CD4-positive, alpha-beta memory T cell (primary cell): ENCODE measurements at regions not wholly inside any gene's neighbourhood (a gene's known extent, or its start where the extent isn't known, plus 50 kb on each side); places are given as distances from the start of the nearest gene placed in this dataset.
A peak's percentile ranks its signal among the peaks of the same experiment; 100 is the strongest.

Experiments
- CTCF ChIA-PET: fragments of 350-600 bp; sonication (Branson Sonifier 250); formaldehyde crosslinking; loops from one replicate; lab custom pipeline; 2021; ENCODE audit warnings: inconsistent platforms; ENCODE audit not compliant: partially characterized antibody; lab: Charles Lee
- POLR2A ChIA-PET: fragments of 350-600 bp; sonication (Branson Sonifier 250); formaldehyde crosslinking; loops from one replicate; lab custom pipeline; 2021; ENCODE audit not compliant: partially characterized antibody; lab: Charles Lee
- DNase-seq, 5 donors: peaks; one replicate each; pipeline versions ENCODE4 v3.0.0 to v3.0.0-alpha.2; 2020 to 2022; ENCODE audit warnings: mixed read lengths in 1 of 5
- H3K27ac ChIP-seq: one replicate; pipeline ENCODE4 v1.7.0; 2013; ENCODE audit warnings: low read depth, low read length
- H3K27me3 ChIP-seq: 2 replicates; pipeline ENCODE4 v1.7.0; 2013; ENCODE audit warnings: mild to moderate bottlenecking, low read length, moderate library complexity; ENCODE audit not compliant: insufficient read depth
- H3K36me3 ChIP-seq: 2 replicates; pipeline ENCODE4 v1.7.0; 2013; ENCODE audit warnings: mild to moderate bottlenecking, low read length, moderate library complexity; ENCODE audit not compliant: insufficient read depth
- H3K4me1 ChIP-seq: 2 replicates; pipeline ENCODE4 v1.7.0; 2013; ENCODE audit warnings: mild to moderate bottlenecking, low read length, moderate library complexity; ENCODE audit not compliant: insufficient read depth
- H3K4me3 ChIP-seq, 2 donors: one replicate each; pipeline ENCODE4 v1.7.0; 2013; ENCODE audit warnings: low read length in 2 of 2, mild to moderate bottlenecking in 1 of 2
- H3K9me3 ChIP-seq, 2 donors: one replicate each; pipeline ENCODE4 v1.7.0; 2013; ENCODE audit warnings: low read length in 2 of 2, control low read depth in 1 of 2; ENCODE audit not compliant: control insufficient read depth in 1 of 2
- H3K27ac Mint-ChIP-seq, 7 donors: one replicate each; pipeline ENCODE4 v1.8.0; 2020 to 2021; ENCODE audit warnings: mixed read lengths in 7 of 7, mild to moderate bottlenecking in 6 of 7, inconsistent platforms in 3 of 7, moderate library complexity in 3 of 7
- H3K27me3 Mint-ChIP-seq, 2 donors: one replicate each; pipeline ENCODE4 v1.8.0; 2020 to 2021; ENCODE audit warnings: mixed read lengths in 2 of 2
- H3K36me3 Mint-ChIP-seq, 2 donors: one replicate each; pipeline ENCODE4 v1.8.0; 2020 to 2021; ENCODE audit warnings: mixed read lengths in 2 of 2, inconsistent platforms in 1 of 2, mild to moderate bottlenecking in 1 of 2
- H3K4me1 Mint-ChIP-seq, 4 donors: one replicate each; pipeline ENCODE4 v1.8.0; 2020 to 2021; ENCODE audit warnings: mixed read lengths in 4 of 4, mild to moderate bottlenecking in 1 of 4
- H3K4me3 Mint-ChIP-seq, 8 donors: one replicate each; pipeline ENCODE4 v1.8.0; 2020 to 2021; ENCODE audit warnings: mixed read lengths in 8 of 8, mild to moderate bottlenecking in 7 of 8, moderate library complexity in 6 of 8, inconsistent platforms in 3 of 8
- H3K9me3 Mint-ChIP-seq, 8 donors: one replicate each; pipeline ENCODE4 v1.8.0; 2020 to 2021; ENCODE audit warnings: mixed read lengths in 8 of 8, mild to moderate bottlenecking in 5 of 8, inconsistent platforms in 3 of 8, moderate library complexity in 1 of 8
- intact Hi-C: fragments of 100-400 bp; cut with micrococcal nuclease; formaldehyde crosslinking; loops from one replicate; pipeline ENCODE4 v1.15.1; 2023

DNA sequence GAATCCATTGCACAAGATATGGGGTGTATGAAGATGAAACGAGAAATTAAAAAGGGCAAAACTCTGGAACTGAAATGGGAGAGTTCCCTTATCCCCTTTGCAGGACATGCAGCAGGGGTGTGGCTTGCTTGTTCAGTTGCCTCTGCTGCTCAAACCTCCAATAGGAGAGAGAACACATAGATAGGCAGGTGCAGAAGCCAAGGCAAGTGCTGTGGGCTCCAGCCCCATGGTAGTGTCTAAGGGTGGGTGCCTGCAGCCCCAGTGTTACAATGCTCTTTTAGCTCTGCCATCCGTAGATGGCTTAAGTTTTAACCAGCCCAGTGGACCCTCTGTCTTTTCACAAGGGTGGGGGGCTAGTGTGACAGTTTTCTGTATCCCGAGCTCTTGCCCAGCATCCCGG lies 69.7 kb downstream of the CMAS start:
- no peak overlapping the region for H3K4me3 Mint-ChIP-seq
- POLR2A ChIA-PET: no interaction called here

DNA sequence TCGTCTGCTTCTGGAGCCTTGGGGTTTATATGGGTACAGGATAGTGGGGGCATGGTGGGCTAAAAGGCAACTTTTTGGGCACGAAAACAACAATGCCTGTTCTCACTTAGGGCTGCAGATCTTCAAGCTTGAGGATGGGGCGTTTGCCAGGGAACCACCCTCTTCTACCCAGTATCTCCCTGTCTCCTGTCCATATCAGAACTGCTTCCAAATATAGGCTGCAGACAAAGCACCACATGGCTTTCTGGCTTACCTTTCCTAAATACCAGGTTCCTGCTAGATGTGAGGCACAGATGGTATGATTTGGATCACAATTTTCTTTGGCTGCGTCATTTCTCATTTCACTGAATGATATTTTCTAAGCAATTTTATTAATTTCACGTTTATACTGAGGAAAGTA lies 70.4 kb downstream of the CMAS start:
- Mint-ChIP-seq H3K36me3 (no peaks in the 10 kb centered on the region), H3K27me3 (peaks cover 0 to 1% of the 10 kb centered on the region in 2 donors), H3K4me3 (no peak overlapping the region), H3K27ac (no peak overlapping the region), H3K4me1 (peaks cover 0 to 6% (median 2%) of the 10 kb centered on the region in 4 donors), H3K9me3 (no peaks in the 10 kb centered on the region)
- Histone ChIP-seq H3K4me3 (no peak overlapping the region), H3K27ac (no peak overlapping the region), H3K27me3 (no peaks in the 10 kb centered on the region), H3K9me3 (no peaks in the 10 kb centered on the region), H3K4me1 (no peaks in the 10 kb centered on the region), H3K36me3 (no peaks in the 10 kb centered on the region)
- intact Hi-C loops: no loop called here
- DNase-seq: no peak
- ChIA-PET CTCF (no interaction called here), POLR2A (no interaction called here)

More for the DNA sequence above, 69.7 kb downstream of the CMAS start:
- Histone ChIP-seq H3K36me3 (no peaks in the 10 kb centered on the region), H3K4me3 (no peak overlapping the region), H3K4me1 (no peaks in the 10 kb centered on the region), H3K27me3 (no peaks in the 10 kb centered on the region), H3K9me3 (no peaks in the 10 kb centered on the region), H3K27ac (no peak overlapping the region)
- DNase-seq: no peak
- Mint-ChIP-seq H3K36me3 (no peaks in the 10 kb centered on the region), H3K27ac (no peak overlapping the region), H3K4me1 (no peaks in the 10 kb centered on the region), H3K27me3 (peaks cover 0 to 1% of the 10 kb centered on the region in 2 donors), H3K9me3 (no peaks in the 10 kb centered on the region)
- intact Hi-C loops: no loop called here
- CTCF ChIA-PET: interaction anchor here (0.8 to 2.6 kb wide), 2 partner anchors 32 to 347 kb away, joined by 3 to 6 read pairs; no protein-coding TSS in a partner anchor

DNA sequence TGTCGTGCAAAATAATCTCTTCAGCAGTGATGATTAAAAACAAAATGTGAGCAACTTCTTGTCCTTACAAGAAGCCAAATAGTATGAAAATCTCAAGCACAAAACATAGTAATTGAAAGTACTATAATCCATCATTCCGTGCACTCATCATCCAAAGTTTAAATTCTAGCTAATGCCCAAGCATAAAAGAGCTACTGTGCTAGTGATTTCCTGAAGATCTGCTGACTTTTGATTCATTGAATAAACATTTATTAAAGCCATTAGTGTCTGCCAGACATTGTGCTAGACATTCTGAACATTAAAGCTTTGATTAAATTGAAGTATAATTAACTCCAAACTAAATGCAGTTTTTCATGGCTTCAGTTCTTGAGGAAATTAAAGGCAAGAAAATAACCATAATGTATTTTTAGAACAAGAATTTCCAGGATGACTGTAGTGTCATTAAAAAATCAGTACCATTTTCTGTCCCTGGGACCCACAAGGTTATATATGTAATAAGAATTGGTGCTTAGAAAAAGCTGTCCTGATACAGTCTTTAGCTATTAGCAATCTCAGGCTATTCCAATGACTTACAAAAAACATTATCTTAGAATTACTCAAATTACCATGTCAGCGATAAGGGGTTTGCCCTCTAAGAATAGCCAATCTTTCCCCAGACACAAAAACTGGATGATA lies 71.7 kb downstream of the CMAS start:
- H3K4me3 ChIP-seq: no peak overlapping the region
- no peak overlapping the region for H3K4me3 Mint-ChIP-seq
- H3K9me3 Mint-ChIP-seq: no peaks in the 10 kb centered on the region
- no peaks in the 10 kb centered on the region for H3K27me3 ChIP-seq
- H3K27ac Mint-ChIP-seq: no peak overlapping the region
- CTCF ChIA-PET: interaction anchor here (2.0 kb wide), 1 partner anchor 326 kb away, joined by 6 read pairs; no protein-coding TSS in a partner anchor
- H3K36me3 ChIP-seq: no peaks in the 10 kb centered on the region
- H3K27me3 Mint-ChIP-seq: peaks cover 0 to 1% of the 10 kb centered on the region in 2 donors
- no peaks in the 10 kb centered on the region for H3K4me1 ChIP-seq
- no peak for DNase-seq
- no peak overlapping the region for H3K27ac ChIP-seq
- peaks cover 0 to 6% (median 3%) of the 10 kb centered on the region in 4 donors for H3K4me1 Mint-ChIP-seq
- H3K36me3 Mint-ChIP-seq: no peaks in the 10 kb centered on the region
- POLR2A ChIA-PET: no interaction called here
- intact Hi-C loops: no loop called here
- no peaks in the 10 kb centered on the region for H3K9me3 ChIP-seq

GRCh38 chr12:22118238-22118790 lies 72.3 kb downstream of the CMAS start:
- CTCF ChIA-PET: interaction anchor here (0.8 to 2.0 kb wide), 3 partner anchors 14 to 325 kb away, joined by 3 to 6 read pairs (median 4); no protein-coding TSS in a partner anchor

GRCh38 chr12:22121224-22121623 lies 75.2 kb downstream of the CMAS start:
- Histone ChIP-seq H3K27ac (no peak overlapping the region), H3K4me3 (no peak overlapping the region), H3K9me3 (no peaks in the 10 kb centered on the region), H3K36me3 (no peaks in the 10 kb centered on the region), H3K4me1 (no peaks in the 10 kb centered on the region), H3K27me3 (no peaks in the 10 kb centered on the region)
- H3K4me1 Mint-ChIP-seq: peaks cover 0 to 6% (median 3%) of the 10 kb centered on the region in 4 donors
- H3K27ac Mint-ChIP-seq: no peak overlapping the region
- no peak overlapping the region for H3K4me3 Mint-ChIP-seq
- intact Hi-C loops: loop anchor here (1.0 kb wide), 1 partner anchor 214 kb away; no protein-coding TSS in a partner anchor
- peaks cover 0 to 5% (median 2%) of the 10 kb centered on the region in 8 donors for H3K9me3 Mint-ChIP-seq
- peak in 4 of 5 donors; percentile 21 to 39 (median 28) for DNase-seq
- ChIA-PET CTCF (interaction anchor here (0.9 to 3.8 kb wide), 18 partner anchors 11 to 423 kb away, joined by 3 to 23 read pairs (median 4); partner anchors contain the start of gene ST8SIA1), POLR2A (interaction anchor here (1.5 kb wide), 1 partner anchor 214 kb away, joined by 7 read pairs; no protein-coding TSS in a partner anchor)
- H3K36me3 Mint-ChIP-seq: no peaks in the 10 kb centered on the region
- no peaks in the 10 kb centered on the region for H3K27me3 Mint-ChIP-seq

More at GRCh38 chr12:22118238-22118790, 72.3 kb downstream of the CMAS start:
- Mint-ChIP-seq H3K4me1 (peaks cover 0 to 6% (median 3%) of the 10 kb centered on the region in 4 donors), H3K27me3 (peaks cover 0 to 1% of the 10 kb centered on the region in 2 donors), H3K27ac (no peak overlapping the region), H3K9me3 (no peaks in the 10 kb centered on the region), H3K4me3 (no peak overlapping the region), H3K36me3 (no peaks in the 10 kb centered on the region)
- Histone ChIP-seq H3K9me3 (no peaks in the 10 kb centered on the region), H3K27me3 (no peaks in the 10 kb centered on the region), H3K4me3 (no peak overlapping the region), H3K4me1 (no peaks in the 10 kb centered on the region), H3K27ac (no peak overlapping the region), H3K36me3 (no peaks in the 10 kb centered on the region)
- POLR2A ChIA-PET: no interaction called here
- DNase-seq: no peak
- intact Hi-C loops: no loop called here

DNA sequence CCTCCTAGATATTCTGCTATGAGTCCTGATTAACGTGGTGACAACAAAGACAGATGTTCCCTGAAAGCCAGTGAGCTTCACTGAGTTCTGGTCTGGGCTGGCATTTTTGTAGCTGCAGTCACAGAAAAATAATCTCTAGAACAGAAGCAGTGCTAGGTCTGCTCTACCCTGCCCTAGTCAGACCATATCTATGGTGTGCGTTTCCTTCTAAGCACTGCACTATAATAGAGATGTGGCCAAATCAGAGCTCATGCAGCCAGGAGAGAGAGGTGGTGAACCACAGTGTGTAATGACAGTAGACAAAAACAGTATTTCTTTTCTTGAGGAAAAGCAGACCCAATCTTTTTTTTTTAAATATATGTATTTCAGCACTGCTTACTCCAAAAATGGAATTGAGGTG lies 76.3 kb downstream of the CMAS start:
- H3K27me3 ChIP-seq: no peaks in the 10 kb centered on the region
- H3K4me1 ChIP-seq: no peaks in the 10 kb centered on the region
- H3K9me3 ChIP-seq: no peaks in the 10 kb centered on the region
- Mint-ChIP-seq H3K9me3 (peaks cover 0 to 13% (median 6%) of the 10 kb centered on the region in 8 donors), H3K4me3 (no peak overlapping the region), H3K27me3 (no peaks in the 10 kb centered on the region), H3K27ac (peak overlapping the region in 1 of 7 donors; percentile 33), H3K36me3 (no peaks in the 10 kb centered on the region), H3K4me1 (peaks cover 0 to 6% (median 3%) of the 10 kb centered on the region in 4 donors)
- no peaks in the 10 kb centered on the region for H3K36me3 ChIP-seq
- H3K27ac ChIP-seq: no peak overlapping the region
- CTCF ChIA-PET: interaction anchor here (0.7 to 3.8 kb wide), 13 partner anchors 9 to 346 kb away, joined by 3 to 23 read pairs (median 5); partner anchors contain the start of gene ST8SIA1
- intact Hi-C loops: no loop called here
- H3K4me3 ChIP-seq: no peak overlapping the region
- DNase-seq: no peak
- POLR2A ChIA-PET: interaction anchor here (1.0 to 1.5 kb wide), 2 partner anchors 8 to 213 kb away, joined by 4 to 7 read pairs; no protein-coding TSS in a partner anchor

- CTCF ChIA-PET: interaction anchor here (0.8 to 1.3 kb wide), 3 partner anchors 38 to 335 kb away, joined by 3 to 5 read pairs (median 3); no protein-coding TSS in a partner anchor
- no peak overlapping the region for H3K4me3 Mint-ChIP-seq
- no peak overlapping the region for H3K27ac ChIP-seq
- H3K27me3 Mint-ChIP-seq: no peaks in the 10 kb centered on the region
- H3K27ac Mint-ChIP-seq: no peak overlapping the region
- H3K36me3 ChIP-seq: no peaks in the 10 kb centered on the region
- POLR2A ChIA-PET: no interaction called here
- no peaks in the 10 kb centered on the region for H3K36me3 Mint-ChIP-seq
- no peak overlapping the region for H3K4me3 ChIP-seq
- H3K4me1 Mint-ChIP-seq: peaks cover 0 to 6% (median 3%) of the 10 kb centered on the region in 4 donors
- no peaks in the 10 kb centered on the region for H3K9me3 ChIP-seq
- no peaks in the 10 kb centered on the region for H3K4me1 ChIP-seq
- H3K27me3 ChIP-seq: no peaks in the 10 kb centered on the region
- H3K9me3 Mint-ChIP-seq: peaks cover 0 to 16% (median 9%) of the 10 kb centered on the region in 8 donors
- intact Hi-C loops: no loop called here
- DNase-seq: no peak
Measured at GRCh38 chr12:22124987-22125386, 79.0 kb downstream of the CMAS start.
